ENCODE measurements at regions not wholly inside any gene's neighbourhood (a gene's known extent, or its start where the extent isn't known, plus 50 kb on each side); places are given as distances from the start of the nearest gene placed in this dataset.

- TF ChIP-seq CTCF (IDR thresholded peaks at IDR 0.05; ENCODE audit: insufficient read depth, low read depth, low read length), result no peak
- no peak for DNase-seq (ENCODE audit: low read depth)
- H3K4me3 ChIP-seq (ENCODE audit: low read depth, low read length), result no peak overlapping the region
These were observed 66.8 kb upstream of the DISP3 start for GRCh38 chr1:11412141-11412540.

GRCh38 chr1:11413986-11414391 lies 65.0 kb upstream of the DISP3 start:
- DNase-seq (ENCODE audit: low read depth), result no peak
- TF ChIP-seq CTCF (IDR thresholded peaks at IDR 0.05; ENCODE audit: insufficient read depth, low read depth, low read length), result no peak
- H3K4me3 ChIP-seq (ENCODE audit: low read depth, low read length), result no peak overlapping the region

- DNase-seq (ENCODE audit: low read depth), result no peak
- H3K4me3 ChIP-seq (ENCODE audit: low read depth, low read length), result no peak overlapping the region
- no peak for TF ChIP-seq CTCF (IDR thresholded peaks at IDR 0.05; ENCODE audit: insufficient read depth, low read depth, low read length)
These were observed 63.9 kb upstream of the DISP3 start for GRCh38 chr1:11414926-11415538.

GRCh38 chr1:11417162-11417561 lies 61.8 kb upstream of the DISP3 start:
- TF ChIP-seq CTCF (IDR thresholded peaks at IDR 0.05; ENCODE audit: insufficient read depth, low read depth, low read length), result no peak
- no peak overlapping the region for H3K4me3 ChIP-seq (ENCODE audit: low read depth, low read length)
- DNase-seq (ENCODE audit: low read depth), result no peak

GRCh38 chr1:11418056-11418455 lies 60.9 kb upstream of the DISP3 start:
- no peak for TF ChIP-seq CTCF (IDR thresholded peaks at IDR 0.05; ENCODE audit: insufficient read depth, low read depth, low read length)
- no peak overlapping the region for H3K4me3 ChIP-seq (ENCODE audit: low read depth, low read length)
- no peak for DNase-seq (ENCODE audit: low read depth)

GRCh38 chr1:11421443-11421842 lies 57.5 kb upstream of the DISP3 start:
- H3K4me3 ChIP-seq (ENCODE audit: low read depth, low read length), result no peak overlapping the region
- no peak for TF ChIP-seq CTCF (IDR thresholded peaks at IDR 0.05; ENCODE audit: insufficient read depth, low read depth, low read length)
- no peak for DNase-seq (ENCODE audit: low read depth)

GRCh38 chr1:11422686-11423085 lies 56.3 kb upstream of the DISP3 start:
- no peak overlapping the region for H3K4me3 ChIP-seq (ENCODE audit: low read depth, low read length)
- DNase-seq (ENCODE audit: low read depth), result no peak
- TF ChIP-seq CTCF (IDR thresholded peaks at IDR 0.05; ENCODE audit: insufficient read depth, low read depth, low read length), result no peak

Data from fibroblast of villous mesenchyme (primary cell).